ENCODE measurements at regions not wholly inside any gene's neighbourhood (a gene's known extent, or its start where the extent isn't known, plus 50 kb on each side); places are given as distances from the start of the nearest gene placed in this dataset.

DNA sequence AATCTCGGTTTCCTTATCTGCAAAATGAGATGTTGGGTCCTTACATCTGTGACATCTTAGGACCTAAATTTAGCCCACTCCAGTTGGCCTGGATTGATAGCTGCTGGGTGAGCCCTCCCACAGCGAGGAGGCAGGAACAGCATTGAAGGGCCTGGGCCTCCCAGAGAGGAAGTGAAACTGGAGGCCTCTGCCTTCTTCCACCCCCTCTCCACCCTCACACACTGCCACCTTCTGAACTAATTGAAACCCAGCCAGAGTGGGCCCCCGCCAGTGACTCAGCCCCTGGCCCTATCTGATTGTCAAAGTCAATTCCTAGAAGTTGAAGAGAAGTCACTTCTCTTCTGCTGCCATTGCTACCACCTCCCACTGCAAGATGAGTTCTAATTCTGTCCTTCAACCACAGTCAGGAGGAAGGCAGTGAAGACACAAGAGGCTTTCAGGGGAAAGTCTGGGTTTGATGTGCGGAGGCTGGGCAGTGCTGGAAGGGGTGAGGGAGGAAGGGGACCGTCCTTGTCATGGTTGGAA is 55.2 kb upstream of the NEK6 start:
- H3K4me3 ChIP-seq (ENCODE audit: low read length), result no peak overlapping the region
- DNase-seq (ENCODE audit: low read depth), result no peak
- TF ChIP-seq, protein P1, sequence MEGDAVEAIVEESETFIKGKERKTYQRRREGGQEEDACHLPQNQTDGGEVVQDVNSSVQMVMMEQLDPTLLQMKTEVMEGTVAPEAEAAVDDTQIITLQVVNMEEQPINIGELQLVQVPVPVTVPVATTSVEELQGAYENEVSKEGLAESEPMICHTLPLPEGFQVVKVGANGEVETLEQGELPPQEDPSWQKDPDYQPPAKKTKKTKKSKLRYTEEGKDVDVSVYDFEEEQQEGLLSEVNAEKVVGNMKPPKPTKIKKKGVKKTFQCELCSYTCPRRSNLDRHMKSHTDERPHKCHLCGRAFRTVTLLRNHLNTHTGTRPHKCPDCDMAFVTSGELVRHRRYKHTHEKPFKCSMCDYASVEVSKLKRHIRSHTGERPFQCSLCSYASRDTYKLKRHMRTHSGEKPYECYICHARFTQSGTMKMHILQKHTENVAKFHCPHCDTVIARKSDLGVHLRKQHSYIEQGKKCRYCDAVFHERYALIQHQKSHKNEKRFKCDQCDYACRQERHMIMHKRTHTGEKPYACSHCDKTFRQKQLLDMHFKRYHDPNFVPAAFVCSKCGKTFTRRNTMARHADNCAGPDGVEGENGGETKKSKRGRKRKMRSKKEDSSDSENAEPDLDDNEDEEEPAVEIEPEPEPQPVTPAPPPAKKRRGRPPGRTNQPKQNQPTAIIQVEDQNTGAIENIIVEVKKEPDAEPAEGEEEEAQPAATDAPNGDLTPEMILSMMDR (IDR thresholded peaks at IDR 0.05; ENCODE audit: insufficient read depth, low read depth, low read length, missing control alignments), result no peak

DNA sequence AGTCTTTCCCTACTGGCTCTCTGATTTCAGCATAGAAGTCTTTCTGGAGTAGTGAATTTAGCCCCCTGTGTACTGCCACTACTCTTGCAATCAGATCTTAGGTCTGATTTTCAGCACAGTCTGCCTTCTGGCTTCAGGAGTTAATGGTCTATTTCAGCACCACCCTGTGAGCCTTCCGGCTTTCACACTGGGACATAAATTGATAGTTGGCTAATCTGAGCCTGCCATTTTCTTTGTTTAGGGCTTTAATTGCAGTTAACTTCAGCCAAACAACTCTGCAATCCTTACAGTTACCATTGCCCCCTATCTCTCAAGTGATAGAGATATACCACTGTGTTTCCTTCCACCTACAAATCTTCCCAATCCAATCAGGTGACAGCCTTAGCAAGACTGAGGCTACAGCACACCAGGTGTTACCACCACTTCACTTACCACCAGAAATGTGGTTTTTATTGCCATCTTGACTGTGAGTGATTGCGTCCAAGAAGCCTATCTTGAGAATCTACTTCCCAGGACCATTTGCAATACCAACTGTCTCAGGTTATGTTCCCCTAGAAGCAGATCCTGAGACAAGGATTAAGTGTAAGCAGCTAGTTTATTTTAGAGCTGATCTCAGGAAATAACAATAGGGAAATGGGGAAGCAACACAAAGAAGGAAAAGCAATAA is 51.9 kb upstream of the NEK6 start:
- TF ChIP-seq, protein P1 (IDR thresholded peaks at IDR 0.05; ENCODE audit: insufficient read depth, low read depth, low read length, missing control alignments), result no peak
- DNase-seq (ENCODE audit: low read depth), result no peak

DNA sequence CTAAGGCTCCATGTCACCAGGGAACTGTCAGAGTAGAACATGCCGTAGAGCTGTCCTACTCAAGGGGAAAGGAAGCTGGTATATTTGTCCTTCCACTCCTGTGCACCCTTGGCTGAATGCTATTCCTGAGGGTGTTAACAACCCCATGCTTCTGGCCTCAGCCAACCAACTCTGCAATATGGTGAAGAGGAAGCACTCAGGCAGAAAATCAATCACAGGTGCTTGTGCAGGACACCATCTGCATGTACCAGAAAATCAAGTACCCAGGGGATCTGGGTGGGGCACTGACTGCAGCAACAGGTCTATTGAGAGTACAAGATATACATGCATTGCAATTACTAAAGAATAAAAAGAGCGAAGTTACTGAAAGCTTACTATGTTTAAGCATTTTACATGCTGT is 51.4 kb upstream of the NEK6 start:
- DNase-seq (ENCODE audit: low read depth), result no peak
- TF ChIP-seq, protein P1 (IDR thresholded peaks at IDR 0.05; ENCODE audit: insufficient read depth, low read depth, low read length, missing control alignments), result no peak
- no peak overlapping the region for H3K4me3 ChIP-seq (ENCODE audit: low read length)

More for the DNA sequence above, 51.9 kb upstream of the NEK6 start:
- no peak overlapping the region for H3K4me3 ChIP-seq (ENCODE audit: low read length)

Measured in epithelial cell of esophagus (primary cell).